ENCODE measurements at regions not wholly inside any gene's neighbourhood (a gene's known extent, or its start where the extent isn't known, plus 50 kb on each side); places are given as distances from the start of the nearest gene placed in this dataset.

- TF ChIP-seq CTCF (IDR thresholded peaks at IDR 0.05), result no peak
- no peak for TF ChIP-seq EP300 (IDR thresholded peaks at IDR 0.05)
- DNase-seq (ENCODE audit: low spot score in 2 of 2), result no peak
- no peak overlapping the region for H3K27ac ChIP-seq
- no peaks in the 10 kb centered on the region for H3K4me1 ChIP-seq
- no peak overlapping the region for H3K4me3 ChIP-seq
- H3K36me3 ChIP-seq, result no peaks in the 10 kb centered on the region
- no peaks in the 10 kb centered on the region for H3K9me3 ChIP-seq
- 55% methylated on average over 10 of the region's 10 CpGs for WGBS
- H3K27me3 ChIP-seq, result peaks cover 3% of the 10 kb centered on the region
Measured at GRCh38 chr5:2465383-2465782, 286.1 kb downstream of the IRX2 start.

DNA sequence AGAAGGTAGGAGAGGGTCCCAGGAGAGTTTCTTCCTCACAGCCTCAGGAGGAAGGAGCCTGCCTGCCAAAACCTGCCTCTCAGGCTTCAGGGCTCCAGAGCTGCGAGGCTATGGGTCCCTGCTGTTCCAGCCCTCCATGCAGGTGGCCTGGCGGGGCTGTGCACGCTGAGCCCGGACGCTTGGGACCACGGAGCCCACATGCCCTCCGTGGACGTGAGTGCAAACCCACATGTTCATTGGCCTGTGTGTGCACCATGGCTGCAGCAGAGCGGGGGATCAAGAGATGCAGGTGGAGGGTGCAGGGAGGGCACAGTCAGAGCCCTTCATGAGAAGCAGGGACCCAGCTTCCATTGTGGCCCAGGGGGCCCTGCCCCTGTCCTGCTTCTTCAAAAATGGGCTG is 287.3 kb downstream of the IRX2 start:
- Histone ChIP-seq H3K27ac (no peak overlapping the region), H3K36me3 (no peaks in the 10 kb centered on the region), H3K9me3 (no peaks in the 10 kb centered on the region), H3K4me1 (no peaks in the 10 kb centered on the region), H3K27me3 (peaks cover 3% of the 10 kb centered on the region), H3K4me3 (no peak overlapping the region)
- no peak for DNase-seq (ENCODE audit: low spot score in 2 of 2)
- no peak for TF ChIP-seq CTCF (IDR thresholded peaks at IDR 0.05)
- no peak for TF ChIP-seq EP300 (IDR thresholded peaks at IDR 0.05)
- TF ChIP-seq POLR2AphosphoS5 (IDR thresholded peaks at IDR 0.05), result no peak
- no peak for TF ChIP-seq POLR2A (IDR thresholded peaks at IDR 0.05)
- 88% methylated on average over 9 of the region's 9 CpGs for WGBS

DNA sequence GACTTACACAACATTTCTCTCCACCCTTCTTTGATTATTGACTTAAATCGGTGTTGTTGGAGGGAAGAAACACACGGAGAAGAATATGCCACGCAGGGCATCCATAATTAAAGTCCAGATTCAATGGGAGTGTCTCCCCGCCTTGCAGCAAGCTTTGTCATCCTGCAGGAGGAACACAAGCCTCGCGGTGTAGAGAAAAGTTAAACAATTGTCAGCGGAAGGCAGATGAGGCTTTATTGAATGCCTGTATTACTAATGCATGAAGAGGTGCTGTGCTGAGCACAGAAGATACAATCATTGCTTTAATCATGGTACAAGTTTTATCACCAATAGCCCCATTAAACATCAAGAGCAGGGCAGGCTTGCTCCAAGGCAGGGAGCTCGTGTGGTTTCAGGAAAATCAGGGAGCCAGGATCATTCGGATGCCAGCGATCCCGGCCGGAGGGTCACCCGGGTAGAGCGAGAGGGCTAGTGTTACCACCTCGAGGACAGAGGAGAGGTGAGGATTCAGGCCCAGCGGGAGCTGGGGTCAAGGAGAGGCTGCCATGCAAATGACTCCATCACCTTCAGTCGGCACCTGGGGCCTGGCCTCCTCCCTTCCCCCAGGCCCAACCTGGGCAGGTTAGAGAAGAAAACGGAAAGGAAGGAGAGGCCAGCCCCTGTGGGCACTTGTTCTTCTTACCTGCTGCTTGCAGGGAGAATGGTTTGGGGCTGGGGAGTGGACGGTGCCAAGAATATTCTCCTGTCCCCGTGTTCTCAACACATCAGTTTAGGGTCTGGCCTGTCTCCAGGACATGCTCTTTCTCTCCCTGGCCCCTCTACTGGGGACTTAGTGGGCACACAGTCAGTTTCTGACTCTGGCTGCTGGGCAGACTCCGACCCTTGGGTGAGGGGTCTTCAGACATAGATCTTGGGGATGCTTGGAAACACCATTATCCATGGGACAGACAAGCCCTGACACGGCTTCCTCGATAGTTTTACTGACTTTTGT is 289.5 kb downstream of the IRX2 start:
- Histone ChIP-seq H3K4me1 (no peaks in the 10 kb centered on the region), H3K27ac (no peak overlapping the region), H3K9me3 (no peaks in the 10 kb centered on the region), H3K27me3 (peaks cover 3% of the 10 kb centered on the region), H3K4me3 (no peak overlapping the region), H3K36me3 (no peaks in the 10 kb centered on the region)
- no peak for DNase-seq (ENCODE audit: low spot score in 2 of 2)
- TF ChIP-seq POLR2AphosphoS5 (IDR thresholded peaks at IDR 0.05) (no peak), CTCF (IDR thresholded peaks at IDR 0.05) (no peak), POLR2A (IDR thresholded peaks at IDR 0.05) (no peak), EP300 (IDR thresholded peaks at IDR 0.05) (no peak)
- 76% methylated on average over 23 of the region's 23 CpGs for WGBS

DNA sequence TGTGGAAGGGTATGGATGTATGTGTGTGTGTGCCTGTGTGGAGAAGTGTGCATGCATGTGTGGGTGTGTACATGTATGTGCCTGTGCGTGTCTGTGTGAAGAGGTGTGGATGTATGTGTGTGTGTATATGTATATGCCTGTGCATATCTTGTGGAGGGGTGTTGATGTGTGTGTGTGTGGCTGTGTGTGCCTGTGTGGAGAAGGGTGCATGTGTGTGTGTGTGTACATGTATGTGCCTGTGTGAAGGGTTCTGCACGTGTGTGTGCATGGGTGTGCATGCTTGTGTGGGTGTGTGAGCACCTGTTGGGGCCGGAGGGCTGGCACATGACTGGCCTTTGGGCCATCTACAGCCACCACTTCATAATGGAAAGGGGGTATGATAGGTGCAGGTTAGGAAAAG is 291.4 kb downstream of the IRX2 start:
- TF ChIP-seq POLR2AphosphoS5 (IDR thresholded peaks at IDR 0.05) (no peak), CTCF (IDR thresholded peaks at IDR 0.05) (no peak), POLR2A (IDR thresholded peaks at IDR 0.05) (no peak), EP300 (IDR thresholded peaks at IDR 0.05) (no peak)
- no peak overlapping the region for H3K27ac ChIP-seq
- H3K9me3 ChIP-seq, result no peaks in the 10 kb centered on the region
- H3K4me1 ChIP-seq, result no peaks in the 10 kb centered on the region
- no peak for DNase-seq (ENCODE audit: low spot score in 2 of 2)
- no peak overlapping the region for H3K4me3 ChIP-seq
- 89% methylated on average over 3 of the region's 3 CpGs for WGBS
- H3K27me3 ChIP-seq, result peaks cover 3% of the 10 kb centered on the region
- no peaks in the 10 kb centered on the region for H3K36me3 ChIP-seq

GRCh38 chr5:2459251-2459650 is 292.2 kb downstream of the IRX2 start:
- H3K36me3 ChIP-seq, result no peaks in the 10 kb centered on the region
- H3K27ac ChIP-seq, result no peak overlapping the region
- peaks cover 3% of the 10 kb centered on the region for H3K27me3 ChIP-seq
- H3K4me3 ChIP-seq, result no peak overlapping the region
- TF ChIP-seq POLR2A (IDR thresholded peaks at IDR 0.05), result no peak
- TF ChIP-seq EP300 (IDR thresholded peaks at IDR 0.05), result no peak
- no peak for TF ChIP-seq CTCF (IDR thresholded peaks at IDR 0.05)
- WGBS, result 28% methylated on average over 2 of the region's 2 CpGs
- no peaks in the 10 kb centered on the region for H3K9me3 ChIP-seq
- no peak for DNase-seq (ENCODE audit: low spot score in 2 of 2)
- H3K4me1 ChIP-seq, result no peaks in the 10 kb centered on the region

Data from suprapubic skin (tissue), 4 donors.